ENCODE measurements at regions not wholly inside any gene's neighbourhood (a gene's known extent, or its start where the extent isn't known, plus 50 kb on each side); places are given as distances from the start of the nearest gene placed in this dataset.

DNA sequence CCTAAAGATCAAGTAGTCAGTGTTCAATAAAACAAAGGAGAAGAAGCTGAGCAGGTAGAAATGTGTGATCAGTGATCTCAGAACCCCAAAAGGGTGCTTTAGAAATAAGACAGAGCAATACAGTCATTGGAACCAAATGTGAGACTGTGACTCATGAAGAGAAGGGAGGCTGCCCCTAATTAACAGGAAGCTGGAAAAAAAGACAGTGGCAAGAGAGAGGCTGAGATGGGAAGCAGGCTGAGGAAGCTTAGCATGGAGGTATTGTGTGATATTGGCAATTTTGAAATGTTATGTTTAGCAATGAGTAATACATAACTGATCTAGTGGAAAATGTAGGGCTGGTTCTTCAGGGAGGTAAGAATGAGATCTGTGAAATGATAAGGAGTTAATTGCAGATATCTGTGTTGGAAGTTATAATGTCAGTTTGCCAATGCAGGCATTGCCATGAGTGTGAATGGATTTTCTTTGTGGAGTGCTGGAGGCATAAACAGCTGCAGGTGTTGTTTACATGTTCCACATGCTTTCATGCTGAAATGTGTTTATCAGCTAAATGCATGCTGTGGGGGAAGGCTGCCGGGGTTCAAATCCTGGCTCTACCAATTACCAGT lies 90.6 kb upstream of the CACNA1E start:
- no peak for DNase-seq
- in situ Hi-C loops (cut with MboI; ENCODE audit: low pct_unique_long_range_greater_than_20kb, low sequenced_read_pairs): no loop called here

DNA sequence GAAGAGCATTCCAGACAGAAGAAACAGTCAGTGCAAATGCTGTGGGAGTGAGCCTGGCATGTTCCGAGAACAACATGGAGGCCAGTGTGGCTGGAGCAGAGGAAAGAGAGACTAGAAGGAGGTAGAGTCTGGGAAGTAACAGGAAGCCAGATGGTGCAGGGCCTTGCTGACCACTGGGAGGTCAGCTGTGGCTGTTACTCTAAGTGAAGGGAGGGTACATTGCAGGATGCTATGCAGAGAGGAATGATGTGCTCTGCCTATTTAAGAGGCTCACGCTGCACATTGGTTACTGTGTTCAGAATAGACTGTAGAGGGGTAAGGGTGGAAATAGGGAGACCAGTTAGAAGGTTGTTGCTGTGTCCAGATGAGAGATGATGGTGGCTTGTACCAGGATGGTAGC lies 88.6 kb upstream of the CACNA1E start:
- in situ Hi-C loops (cut with MboI; ENCODE audit: low pct_unique_long_range_greater_than_20kb, low sequenced_read_pairs): no loop called here
- no peak for DNase-seq

- DNase-seq: no peak
- in situ Hi-C loops (cut with MboI; ENCODE audit: low pct_unique_long_range_greater_than_20kb, low sequenced_read_pairs): no loop called here
Observed at GRCh38 chr1:181396171-181396670, 87.1 kb upstream of the CACNA1E start.

DNA sequence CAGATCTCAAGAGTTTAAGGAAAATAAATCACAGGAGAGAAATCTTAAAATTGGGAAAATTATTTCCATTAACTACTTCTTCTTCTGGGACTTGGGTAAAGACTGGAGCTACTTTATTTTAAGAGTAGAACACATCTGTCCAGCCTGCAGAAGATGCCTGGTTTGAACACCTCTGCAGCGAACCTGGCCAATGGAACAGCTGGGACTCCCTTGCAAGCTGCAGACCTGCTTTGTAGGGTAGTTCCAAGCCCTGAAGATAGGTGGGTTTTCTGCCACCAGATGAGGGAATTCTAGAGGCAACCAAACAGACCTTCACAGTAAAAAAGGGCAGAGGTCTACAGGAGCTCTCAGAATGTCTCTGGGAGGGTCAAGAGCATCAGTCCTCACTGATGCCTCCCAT lies 86.5 kb upstream of the CACNA1E start:
- in situ Hi-C loops (cut with MboI; ENCODE audit: low pct_unique_long_range_greater_than_20kb, low sequenced_read_pairs): no loop called here
- DNase-seq: no peak

DNA sequence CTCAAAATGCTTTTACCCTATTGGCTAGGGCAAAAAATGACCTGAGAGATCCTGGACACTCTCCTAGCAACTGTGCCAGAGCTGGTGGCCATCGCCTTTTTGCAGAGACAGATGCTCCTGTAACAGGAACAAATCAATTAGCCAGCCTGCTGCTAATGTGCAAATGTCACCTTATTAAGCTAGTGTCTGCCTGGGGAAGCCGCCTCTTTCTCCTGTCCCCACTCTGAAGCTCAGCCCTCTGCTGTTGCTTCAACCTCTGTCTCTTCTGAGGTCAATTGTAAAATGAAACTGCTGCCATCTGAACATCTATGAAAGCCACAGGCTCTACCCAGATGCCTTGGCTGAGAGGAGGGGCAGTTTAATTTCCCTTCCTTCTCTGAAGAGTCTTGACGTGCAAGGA lies 85.5 kb upstream of the CACNA1E start:
- DNase-seq: no peak
- in situ Hi-C loops (cut with MboI; ENCODE audit: low pct_unique_long_range_greater_than_20kb, low sequenced_read_pairs): no loop called here

- DNase-seq: no peak
- in situ Hi-C loops (cut with MboI; ENCODE audit: low pct_unique_long_range_greater_than_20kb, low sequenced_read_pairs): no loop called here
Observed at GRCh38 chr1:181398544-181398943, 84.8 kb upstream of the CACNA1E start.

DNA sequence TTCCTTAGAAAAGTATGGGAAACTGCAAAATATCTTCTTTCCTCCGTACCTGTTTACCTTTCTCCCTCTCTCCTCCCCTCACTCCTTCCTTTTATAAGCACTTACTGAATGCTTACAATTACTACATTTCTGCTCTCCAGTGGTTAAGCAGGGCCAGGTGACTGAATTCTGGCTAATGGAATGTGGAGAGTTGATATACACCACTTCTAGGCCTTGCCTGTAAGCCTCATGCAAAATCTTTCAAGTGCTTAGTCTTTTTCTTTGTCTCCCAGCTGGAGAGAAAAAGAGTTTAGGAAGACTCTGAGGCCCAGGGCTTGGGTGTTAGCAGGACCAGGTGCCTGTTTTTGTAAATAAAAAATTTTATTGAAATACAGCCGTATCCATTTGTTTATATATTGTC lies 77.7 kb upstream of the CACNA1E start:
- in situ Hi-C loops (cut with MboI; ENCODE audit: low pct_unique_long_range_greater_than_20kb, low sequenced_read_pairs): loop anchor here (25.0 kb wide), 1 partner anchor 518 kb away; no protein-coding TSS in a partner anchor
- no peak for DNase-seq

- in situ Hi-C loops (cut with MboI; ENCODE audit: low pct_unique_long_range_greater_than_20kb, low sequenced_read_pairs): loop anchor here (25.0 kb wide), 1 partner anchor 520 kb away; no protein-coding TSS in a partner anchor
- no peak for DNase-seq
Observed at GRCh38 chr1:181406989-181407388, 76.3 kb upstream of the CACNA1E start.

GRCh38 chr1:181409981-181410380 lies 73.3 kb upstream of the CACNA1E start:
- in situ Hi-C loops (cut with MboI; ENCODE audit: low pct_unique_long_range_greater_than_20kb, low sequenced_read_pairs): loop anchor here (10.0 to 25.0 kb wide), 2 partner anchors 225 to 523 kb away; no protein-coding TSS in a partner anchor
- no peak for DNase-seq

GRCh38 chr1:181412746-181413145 lies 70.6 kb upstream of the CACNA1E start:
- in situ Hi-C loops (cut with MboI; ENCODE audit: low pct_unique_long_range_greater_than_20kb, low sequenced_read_pairs): loop anchor here (10.0 to 25.0 kb wide), 2 partner anchors 228 to 525 kb away; no protein-coding TSS in a partner anchor

GRCh38 chr1:181413195-181413815 lies 70.0 kb upstream of the CACNA1E start:
- in situ Hi-C loops (cut with MboI; ENCODE audit: low pct_unique_long_range_greater_than_20kb, low sequenced_read_pairs): loop anchor here (10.0 to 25.0 kb wide), 2 partner anchors 229 to 526 kb away; no protein-coding TSS in a partner anchor
- DNase-seq: no peak

More at GRCh38 chr1:181412746-181413145, 70.6 kb upstream of the CACNA1E start:
- DNase-seq: no peak

DNA sequence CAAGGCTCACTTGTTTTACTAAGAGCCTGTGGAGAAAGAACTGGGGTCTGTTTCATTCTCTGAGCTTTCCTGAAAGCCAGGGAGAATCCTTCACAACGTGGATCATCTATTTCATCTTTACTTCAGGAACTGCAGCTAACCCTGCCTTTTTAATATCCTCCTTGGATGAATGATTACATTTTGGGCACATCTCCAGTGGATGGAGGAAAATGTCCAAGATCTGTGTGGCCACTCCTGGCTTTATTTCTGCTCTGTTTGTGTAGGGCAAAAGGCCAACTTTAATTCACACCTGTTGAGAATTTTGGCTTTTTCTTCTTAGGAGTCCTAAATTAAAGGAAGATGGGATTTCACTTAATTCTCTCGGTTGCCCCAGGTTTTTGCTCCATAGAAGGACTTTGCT lies 69.5 kb upstream of the CACNA1E start:
- in situ Hi-C loops (cut with MboI; ENCODE audit: low pct_unique_long_range_greater_than_20kb, low sequenced_read_pairs): loop anchor here (10.0 to 25.0 kb wide), 2 partner anchors 229 to 527 kb away; no protein-coding TSS in a partner anchor
- DNase-seq: no peak

GRCh38 chr1:181416268-181416860 lies 67.0 kb upstream of the CACNA1E start:
- in situ Hi-C loops (cut with MboI; ENCODE audit: low pct_unique_long_range_greater_than_20kb, low sequenced_read_pairs): loop anchor here (10.0 to 25.0 kb wide), 2 partner anchors 232 to 529 kb away; no protein-coding TSS in a partner anchor
- no peak for DNase-seq

DNA sequence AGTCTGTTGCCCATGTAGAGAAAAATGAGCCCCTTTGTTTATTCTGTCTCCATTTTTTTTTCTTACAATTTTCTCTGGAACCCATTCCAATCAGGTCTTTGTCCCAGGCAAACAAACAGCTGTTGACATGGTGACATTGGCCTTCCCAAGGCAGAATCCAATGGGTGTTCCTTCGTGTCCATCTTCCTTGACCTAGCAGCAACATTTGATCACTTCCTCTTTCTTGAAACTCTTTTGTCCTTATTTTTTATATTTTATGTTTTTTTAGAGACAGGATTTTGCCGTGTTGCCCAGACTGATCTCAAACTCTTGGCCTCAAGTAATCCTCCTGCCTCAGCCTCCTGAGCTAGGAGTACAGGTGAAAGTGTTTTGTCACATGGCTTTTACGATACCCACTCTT lies 65.4 kb upstream of the CACNA1E start:
- in situ Hi-C loops (cut with MboI; ENCODE audit: low pct_unique_long_range_greater_than_20kb, low sequenced_read_pairs): loop anchor here (10.0 to 25.0 kb wide), 2 partner anchors 233 to 531 kb away; no protein-coding TSS in a partner anchor
- DNase-seq: no peak

DNA sequence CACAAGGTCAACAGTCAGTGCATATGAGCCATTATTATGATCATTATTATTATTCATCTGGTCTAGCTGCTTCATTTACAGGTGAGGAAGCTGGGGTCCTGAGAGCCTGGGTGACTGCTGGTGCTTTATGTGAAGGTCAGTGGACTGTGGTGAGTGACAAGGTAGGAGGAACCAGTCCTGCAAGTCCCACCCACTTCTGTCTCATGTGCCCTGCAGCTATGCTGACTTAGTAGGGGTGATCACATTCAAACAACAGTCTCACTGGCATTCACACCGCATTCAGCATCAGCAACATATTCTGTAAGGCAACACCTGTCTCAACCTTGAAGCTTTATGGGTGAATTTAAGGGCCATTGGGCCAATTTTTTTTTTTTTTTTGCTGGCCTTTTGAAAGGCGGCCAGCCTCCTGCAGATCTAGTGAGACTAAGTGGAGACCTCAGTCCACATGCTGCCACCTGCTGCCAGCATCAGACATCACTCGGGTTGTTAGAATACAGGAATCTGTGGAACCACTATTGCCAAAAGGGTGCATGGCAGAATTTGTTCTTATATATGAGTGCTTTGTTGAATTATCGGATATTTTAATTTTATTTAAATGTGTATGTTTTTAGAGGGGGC lies 59.9 kb upstream of the CACNA1E start:
- in situ Hi-C loops (cut with MboI; ENCODE audit: low pct_unique_long_range_greater_than_20kb, low sequenced_read_pairs): loop anchor here (25.0 kb wide), 1 partner anchor 536 kb away; no protein-coding TSS in a partner anchor

DNA sequence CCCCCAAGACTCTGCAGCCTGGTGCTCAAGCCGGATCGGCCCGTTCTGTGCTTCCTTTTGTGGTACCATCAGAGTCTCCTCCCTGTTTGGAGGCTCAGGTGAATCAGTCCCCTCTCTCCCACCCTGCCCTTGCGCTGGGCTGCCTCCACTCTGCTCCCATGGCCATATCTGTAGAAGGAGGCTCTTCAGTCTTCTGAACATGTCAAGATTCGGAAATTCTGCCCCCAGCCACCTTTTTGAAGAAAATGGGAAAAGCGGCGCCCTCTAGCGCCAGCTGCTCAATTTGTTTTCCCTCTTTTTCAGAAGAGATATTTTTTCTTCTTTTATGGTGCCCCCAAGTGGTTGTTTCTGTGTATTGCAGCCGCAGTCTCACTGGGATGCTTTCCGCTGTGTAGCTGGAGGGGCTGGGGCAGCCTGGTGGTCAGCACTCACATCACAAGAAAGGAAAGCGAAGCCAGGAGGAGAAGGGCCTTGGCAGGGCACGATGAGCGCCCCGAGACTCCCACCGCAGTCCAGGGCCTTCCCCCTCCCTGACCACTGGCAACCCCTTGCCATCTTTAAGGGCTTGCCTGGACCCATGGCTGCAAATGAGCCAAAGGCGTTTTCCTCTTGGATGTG lies 58.4 kb upstream of the CACNA1E start:
- in situ Hi-C loops (cut with MboI; ENCODE audit: low pct_unique_long_range_greater_than_20kb, low sequenced_read_pairs): loop anchor here (25.0 kb wide), 1 partner anchor 538 kb away; no protein-coding TSS in a partner anchor
- DNase-seq: peak; percentile 94

More for the DNA sequence above, 59.9 kb upstream of the CACNA1E start:
- peak; percentile 22 for DNase-seq

GRCh38 chr1:181425566-181425965 lies 57.8 kb upstream of the CACNA1E start:
- peak; percentile 7 for DNase-seq
- in situ Hi-C loops (cut with MboI; ENCODE audit: low pct_unique_long_range_greater_than_20kb, low sequenced_read_pairs): no loop called here

- no peak for DNase-seq
- in situ Hi-C loops (cut with MboI; ENCODE audit: low pct_unique_long_range_greater_than_20kb, low sequenced_read_pairs): no loop called here
Observed at GRCh38 chr1:181429462-181429861, 53.9 kb upstream of the CACNA1E start.

All from KBM-7 (cell line).